H1 (cell line): ENCODE measurements at regions not wholly inside any gene's neighbourhood (a gene's known extent, or its start where the extent isn't known, plus 50 kb on each side); places are given as distances from the start of the nearest gene placed in this dataset.

Experiments used
- CTCF ChIA-PET: fragments of 300-600 bp; sonication (Branson Sonifier 250); formaldehyde crosslinking; loops from one replicate; lab custom pipeline; 2021; ENCODE audit not compliant: partially characterized antibody; lab: Charles Lee
- POLR2A ChIA-PET: fragments of 300-600 bp; sonication (Branson Sonifier 250); formaldehyde crosslinking; loops from one replicate; lab custom pipeline; 2021; ENCODE audit warnings: inconsistent platforms; ENCODE audit not compliant: partially characterized antibody; lab: Charles Lee
- DNase-seq, 2 experiments: peaks; one replicate each; pipeline versions ENCODE4 v3.0.0 to v3.0.0-alpha.2; 2010 to 2022; ENCODE audit warnings: low spot score in 2 of 2, low read depth in 1 of 2, mixed read lengths in 1 of 2
- FAIRE-seq: peaks from 2 replicates; lab custom pipeline; 2011; peaks lifted over from hg19 to GRCh38; lab: Jason Lieb, UNC
- H2AFZ ChIP-seq: 2 replicates; pipeline ENCODE4 v1.8.1; 2012; ENCODE audit warnings: low read length, inconsistent platforms
- H2AK5ac ChIP-seq: 2 replicates; pipeline ENCODE4 v1.6.1; 2013; ENCODE audit warnings: low read depth, low read length
- H2BK120ac ChIP-seq: replicated peaks from 2 replicates; pipeline ENCODE3; 2013; ENCODE audit warnings: low read depth, low read length, inconsistent platforms
- H2BK12ac ChIP-seq: 2 replicates; pipeline ENCODE4 v1.6.1; 2013; ENCODE audit warnings: low read depth, low read length
- H2BK15ac ChIP-seq: 2 replicates; pipeline ENCODE4 v1.6.1; 2013; ENCODE audit warnings: low read length
- H2BK20ac ChIP-seq: 2 replicates; pipeline ENCODE4 v1.6.1; 2013; ENCODE audit warnings: low read length
- H2BK5ac ChIP-seq: 2 replicates; pipeline ENCODE4 v1.6.1; 2013; ENCODE audit warnings: low read depth, low read length
- H3K14ac ChIP-seq: 2 replicates; pipeline ENCODE4 v1.6.1; 2013; ENCODE audit warnings: inconsistent platforms; ENCODE audit not compliant: insufficient read length
- H3K18ac ChIP-seq: 2 replicates; pipeline ENCODE4 v1.6.1; 2013; ENCODE audit warnings: low read length; ENCODE audit errors: extremely low read depth
- H3K23ac ChIP-seq: 2 replicates; pipeline ENCODE4 v1.6.1; 2013; ENCODE audit warnings: inconsistent platforms; ENCODE audit not compliant: insufficient read length
- H3K23me2 ChIP-seq: 2 replicates; pipeline ENCODE4 v1.6.1; 2013; ENCODE audit warnings: low read depth, low read length
- H3K27ac ChIP-seq: 2 replicates; pipeline ENCODE4 v1.6.1; 2011; ENCODE audit warnings: low read depth, low read length, inconsistent platforms
- H3K27me3 ChIP-seq, 4 experiments: replicated peaks in 1 of 4; 1 replicate in 1 of 4; 2 replicates in 3 of 4; pipeline versions ENCODE4 v1.6.1 to v1.8.1; 2011 to 2013; ENCODE audit warnings: low read length in 3 of 4, mild to moderate bottlenecking in 3 of 4, inconsistent platforms in 2 of 4, mixed read lengths in 2 of 4, moderate library complexity in 1 of 4; ENCODE audit not compliant: control insufficient read depth in 3 of 4, insufficient read depth in 3 of 4; ENCODE audit errors: extremely low read depth in 1 of 4
- H3K36me3 ChIP-seq, 4 experiments: 2 replicates each; pipeline versions ENCODE4 v1.6.1 to v1.8.1; 2011 to 2013; ENCODE audit warnings: mild to moderate bottlenecking in 4 of 4, low read length in 3 of 4, moderate library complexity in 2 of 4, control low read depth in 1 of 4, inconsistent platforms in 1 of 4; ENCODE audit not compliant: insufficient read depth in 4 of 4, control insufficient read depth in 2 of 4
- H3K4ac ChIP-seq: replicated peaks from 2 replicates; pipeline ENCODE3; 2013; ENCODE audit warnings: low read length, low read depth, mixed read lengths, inconsistent platforms; ENCODE audit not compliant: insufficient read length
- H3K4me1 ChIP-seq, 4 experiments: replicated peaks in 1 of 4; 1 replicate in 1 of 4; 2 replicates in 3 of 4; pipeline versions ENCODE4 v1.6.1 to v1.8.1; 2011 to 2013; ENCODE audit warnings: low read length in 3 of 4, inconsistent platforms in 2 of 4, mixed read lengths in 1 of 4; ENCODE audit not compliant: insufficient read depth in 4 of 4, control insufficient read depth in 3 of 4
- H3K4me2 ChIP-seq, 2 experiments: 2 replicates each; pipeline versions ENCODE4 v1.6.1 to v1.8.1; 2011 to 2013; ENCODE audit warnings: low read depth in 2 of 2, low read length in 2 of 2, control low read depth in 1 of 2, inconsistent platforms in 1 of 2, mild to moderate bottlenecking in 1 of 2; ENCODE audit not compliant: insufficient read depth in 1 of 2
- H3K4me3 ChIP-seq, 4 experiments: fragments of 200-600, 300-600 bp in 1 of 4; sonication (generic), shearing (Covaris generic), sonication (Bioruptor Twin) in 1 of 4; 2 replicates each; pipeline versions ENCODE4 v1.5.1 to v1.8.1; 2011 to 2016; ENCODE audit warnings: low read length in 4 of 4, low read depth in 3 of 4, control low read depth in 2 of 4, inconsistent platforms in 2 of 4, mild to moderate bottlenecking in 2 of 4, mixed read lengths in 1 of 4, moderate library complexity in 1 of 4; ENCODE audit not compliant: insufficient read depth in 2 of 4; ENCODE audit errors: extremely low read depth in 1 of 4
- H3K56ac ChIP-seq: replicated peaks from 2 replicates; pipeline ENCODE3; 2013; ENCODE audit warnings: low read depth, mild to moderate bottlenecking, mixed read lengths, low read length, inconsistent platforms; ENCODE audit not compliant: insufficient read length
- H3K79me1 ChIP-seq: 2 replicates; pipeline ENCODE4 v1.6.1; 2013; ENCODE audit warnings: low read depth, low read length, control low read depth
- H3K79me2 ChIP-seq, 2 experiments: 2 replicates each; pipeline versions ENCODE4 v1.6.1 to v1.8.1; 2012 to 2013; ENCODE audit warnings: low read length in 2 of 2, mild to moderate bottlenecking in 2 of 2, inconsistent platforms in 1 of 2; ENCODE audit not compliant: insufficient read depth in 2 of 2, control insufficient read depth in 1 of 2
- H3K9ac ChIP-seq, 4 experiments: replicated peaks in 1 of 4; 1 replicate in 1 of 4; 2 replicates in 3 of 4; pipeline versions ENCODE4 v1.6.1 to v1.8.1; 2011 to 2013; ENCODE audit warnings: low read depth in 3 of 4, low read length in 3 of 4, control low read depth in 2 of 4, mild to moderate bottlenecking in 2 of 4, moderate library complexity in 2 of 4, inconsistent platforms in 1 of 4; ENCODE audit errors: extremely low read depth in 1 of 4
- H3K9me3 ChIP-seq, 2 experiments: 2 replicates each; pipeline versions ENCODE4 v1.6.1 to v1.8.1; 2012 to 2013; ENCODE audit warnings: mild to moderate bottlenecking in 2 of 2, moderate library complexity in 2 of 2, control low read depth in 1 of 2, inconsistent platforms in 1 of 2, low read depth in 1 of 2, low read length in 1 of 2, mixed read lengths in 1 of 2; ENCODE audit not compliant: insufficient read depth in 2 of 2
- H4K20me1 ChIP-seq, 2 experiments: replicated peaks in 1 of 2; 2 replicates each; pipeline versions ENCODE3 to v1.8.1; 2011 to 2013; ENCODE audit warnings: inconsistent platforms in 2 of 2, low read length in 2 of 2, mild to moderate bottlenecking in 1 of 2; ENCODE audit not compliant: insufficient read depth in 2 of 2, control insufficient read depth in 1 of 2
- H4K5ac ChIP-seq: 2 replicates; pipeline ENCODE4 v1.6.1; 2013; ENCODE audit warnings: low read length, low read depth, mixed read lengths, inconsistent platforms; ENCODE audit not compliant: insufficient read length
- H4K8ac ChIP-seq: 2 replicates; pipeline ENCODE4 v1.8.0; 2013; ENCODE audit warnings: mild to moderate bottlenecking, moderate library complexity, low read length, inconsistent platforms; ENCODE audit not compliant: insufficient read depth; ENCODE audit errors: extremely low read depth
- H4K91ac ChIP-seq: replicated peaks from 2 replicates; pipeline ENCODE3; 2013; ENCODE audit warnings: low read length, mixed read lengths, inconsistent platforms; ENCODE audit not compliant: insufficient read length
- ASH2L ChIP-seq: fragments of 200-600, 300-600 bp; sonication (generic); IDR thresholded peaks from one replicate; pipeline ENCODE4 v1.7.1; 2017; ENCODE audit warnings: low read length
- BACH1 ChIP-seq: IDR thresholded peaks from 2 replicates; pipeline ENCODE4 v1.6.1; 2012; ENCODE audit warnings: low read length, improper control_type of control experiment
- CEBPB ChIP-seq: IDR thresholded peaks from 2 replicates; pipeline ENCODE4 v1.6.1; 2012; ENCODE audit warnings: low read depth, low read length
- CTCF ChIP-seq, 3 experiments: IDR thresholded peaks; 1 replicate in 2 of 3; 2 replicates in 1 of 3; pipeline versions ENCODE4 v1.5.1 to v1.6.1; 2011; ENCODE audit warnings: low read length in 3 of 3, mild to moderate bottlenecking in 3 of 3, inconsistent platforms in 2 of 3, low read depth in 1 of 3, moderate library complexity in 1 of 3; ENCODE audit not compliant: insufficient read depth in 1 of 3; ENCODE audit errors: control extremely low read depth in 1 of 3
- EP300 ChIP-seq, 2 experiments: IDR thresholded peaks; 1 replicate in 1 of 2; 2 replicates in 1 of 2; pipeline ENCODE4 v1.6.1; 2011 to 2012; ENCODE audit warnings: low read depth in 2 of 2, low read length in 2 of 2, mild to moderate bottlenecking in 2 of 2, borderline replicate concordance in 1 of 2, inconsistent platforms in 1 of 2, moderate library complexity in 1 of 2
- PHF8 ChIP-seq: fragments of 200-600 bp; sonication (generic); conservative IDR thresholded peaks from 2 replicates; pipeline ENCODE4 v1.7.1; 2012; ENCODE audit warnings: low read depth, mild to moderate bottlenecking, inconsistent platforms, low read length, moderate library complexity
- SP1 ChIP-seq: IDR thresholded peaks from 2 replicates; pipeline ENCODE4 v1.6.1; 2011; ENCODE audit warnings: low read depth, low read length
- SP4 ChIP-seq: IDR thresholded peaks from 2 replicates; pipeline ENCODE4 v1.6.1; 2012; ENCODE audit warnings: low read length, inconsistent platforms
- TAF7 ChIP-seq: optimal IDR thresholded peaks from 2 replicates; pipeline ENCODE3; 2011; ENCODE audit warnings: low read depth, mild to moderate bottlenecking, inconsistent platforms, low read length, moderate library complexity, borderline replicate concordance
- WGBS, 2 experiments: shearing (Covaris generic) in 1 of 2; methylation state at CpG; one replicate each; pipeline versions ENCODE4 v1.1.6 to v1.1.7; 2013 to 2015; ENCODE audit warnings: low lambda C conversion rate in 2 of 2, mixed read lengths in 2 of 2, inconsistent platforms in 1 of 2, low coverage in 1 of 2, missing lambda C conversion rate in 1 of 2; ENCODE audit not compliant: insufficient replicate concordance in 2 of 2, insufficient coverage in 1 of 2, insufficient read length in 1 of 2; ENCODE audit errors: extremely low coverage in 1 of 2, missing lambda C conversion rate in 1 of 2; 5-methylcytosine and 5-hydroxymethylcytosine counted together
- TF ChIP-seq, protein P1 (sequence below): IDR thresholded peaks from 2 replicates; pipeline ENCODE4 v1.6.1; 2011; ENCODE audit warnings: low read length, improper control_type of control experiment

- no peak overlapping the region for H3K4me3 ChIP-seq
- H3K23ac ChIP-seq = no peak overlapping the region
- H3K27me3 ChIP-seq = no peaks in the 10 kb centered on the region
- no peaks in the 10 kb centered on the region for H4K20me1 ChIP-seq
- no peaks in the 10 kb centered on the region for H3K79me2 ChIP-seq
- no peaks in the 10 kb centered on the region for H3K36me3 ChIP-seq
- H3K4ac ChIP-seq = no peak overlapping the region
- no peak overlapping the region for H2AFZ ChIP-seq
- WGBS, 2 experiments = 91% methylated on average over 4 of the region's 30 CpGs; no CpG with 5 or more reads in 1 of the 2 experiments
- H3K4me2 ChIP-seq = no peak overlapping the region
- DNase-seq (no peak), FAIRE-seq (no peak)
- no peak overlapping the region for H4K8ac ChIP-seq
- no peak overlapping the region for H2BK120ac ChIP-seq
- no peak overlapping the region for H4K5ac ChIP-seq
- H3K18ac ChIP-seq = no peak overlapping the region
- H3K9me3 ChIP-seq = peaks cover 0 to 25% of the 10 kb centered on the region in 2 experiments; a peak in 2 of 4 replicates
- H2AK5ac ChIP-seq = no peak overlapping the region
- no peak overlapping the region for H2BK20ac ChIP-seq
- H3K4me1 ChIP-seq = no peaks in the 10 kb centered on the region
- no peak overlapping the region for H3K9ac ChIP-seq
- no peaks in the 10 kb centered on the region for H3K23me2 ChIP-seq
- no peak overlapping the region for H3K56ac ChIP-seq
- no peak overlapping the region for H3K14ac ChIP-seq
- POLR2A ChIA-PET = no interaction called here
- no peak overlapping the region for H2BK5ac ChIP-seq
- CTCF ChIA-PET = no interaction called here
- no peak overlapping the region for H3K27ac ChIP-seq
- H2BK12ac ChIP-seq = no peak overlapping the region
- H2BK15ac ChIP-seq = no peak overlapping the region
- H4K91ac ChIP-seq = no peak overlapping the region
- no peaks in the 10 kb centered on the region for H3K79me1 ChIP-seq
- TF ChIP-seq ASH2L (no peak), CTCF (IDR thresholded peaks at IDR 0.05; ENCODE audit: control extremely low read depth in 1 of 3, insufficient read depth in 1 of 3, low read depth in 1 of 3, low read length in 3 of 3) (no peak), SP1 (no peak), CEBPB (no peak), EP300 (IDR thresholded peaks at IDR 0.05; ENCODE audit: borderline replicate concordance in 1 of 2, low read depth in 2 of 2, low read length in 2 of 2) (no peak), TAF7 (no peak), BACH1 (no peak), SP4 (no peak), PHF8 (no peak)
- TF ChIP-seq, protein P1, sequence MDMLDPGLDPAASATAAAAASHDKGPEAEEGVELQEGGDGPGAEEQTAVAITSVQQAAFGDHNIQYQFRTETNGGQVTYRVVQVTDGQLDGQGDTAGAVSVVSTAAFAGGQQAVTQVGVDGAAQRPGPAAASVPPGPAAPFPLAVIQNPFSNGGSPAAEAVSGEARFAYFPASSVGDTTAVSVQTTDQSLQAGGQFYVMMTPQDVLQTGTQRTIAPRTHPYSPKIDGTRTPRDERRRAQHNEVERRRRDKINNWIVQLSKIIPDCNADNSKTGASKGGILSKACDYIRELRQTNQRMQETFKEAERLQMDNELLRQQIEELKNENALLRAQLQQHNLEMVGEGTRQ = no peak
Measured at GRCh38 chr13:80705371-80706163, 364.6 kb upstream of the SPRY2 start.
